H9 (cell line): ENCODE measurements at regions not wholly inside any gene's neighbourhood (a gene's known extent, or its start where the extent isn't known, plus 50 kb on each side); places are given as distances from the start of the nearest gene placed in this dataset.

ENCODE experiments used
- DNase-seq: peaks from one replicate; pipeline ENCODE4 v3.0.0-alpha.2; 2017
- H2AFZ ChIP-seq: one replicate; pipeline ENCODE4 v1.6.1; 2013; ENCODE audit warnings: mild to moderate bottlenecking, low read length, control low read depth, moderate library complexity
- H2AK5ac ChIP-seq: 2 replicates; pipeline ENCODE4 v1.6.1; 2013; ENCODE audit warnings: low read length, control low read depth, mixed read lengths; ENCODE audit not compliant: insufficient read length
- H2BK120ac ChIP-seq: one replicate; pipeline ENCODE4 v1.6.1; 2013; ENCODE audit warnings: low read depth, mild to moderate bottlenecking, low read length, control low read depth, inconsistent platforms; ENCODE audit not compliant: poor library complexity, severe bottlenecking
- H2BK12ac ChIP-seq: 2 replicates; pipeline ENCODE4 v1.6.1; 2013; ENCODE audit warnings: low read length, control low read depth, mixed read lengths, low read depth; ENCODE audit not compliant: insufficient read length
- H2BK15ac ChIP-seq: 2 replicates; pipeline ENCODE4 v1.6.1; 2013; ENCODE audit warnings: low read depth, low read length, control low read depth
- H2BK20ac ChIP-seq: one replicate; pipeline ENCODE4 v1.6.1; 2013; ENCODE audit warnings: low read depth, mild to moderate bottlenecking, low read length, control low read depth, inconsistent platforms; ENCODE audit not compliant: poor library complexity, severe bottlenecking
- H2BK5ac ChIP-seq: 2 replicates; pipeline ENCODE4 v1.6.1; 2013; ENCODE audit warnings: low read length, control low read depth, mixed read lengths; ENCODE audit not compliant: insufficient read length
- H3K14ac ChIP-seq: 2 replicates; pipeline ENCODE4 v1.6.1; 2013; ENCODE audit warnings: low read length, control low read depth; ENCODE audit not compliant: insufficient read depth
- H3K18ac ChIP-seq: 2 replicates; pipeline ENCODE4 v1.6.1; 2013; ENCODE audit warnings: low read depth, mild to moderate bottlenecking, mixed read lengths, low read length, control low read depth; ENCODE audit not compliant: insufficient read length
- H3K23ac ChIP-seq: 2 replicates; pipeline ENCODE4 v1.6.1; 2013; ENCODE audit warnings: low read length, control low read depth, mixed read lengths, low read depth; ENCODE audit not compliant: insufficient read length
- H3K23me2 ChIP-seq: 2 replicates; pipeline ENCODE4 v1.6.1; 2013; ENCODE audit warnings: low read depth, mild to moderate bottlenecking, mixed read lengths, low read length, control low read depth; ENCODE audit not compliant: insufficient read length, poor library complexity, severe bottlenecking
- H3K27ac ChIP-seq: 2 replicates; pipeline ENCODE4 v1.5.1; 2013; ENCODE audit warnings: low read length, control low read depth, mixed read lengths, low read depth; ENCODE audit not compliant: insufficient read length
- H3K27me3 ChIP-seq: 2 replicates; pipeline ENCODE4 v1.6.1; 2013; ENCODE audit warnings: low read length, control low read depth, inconsistent platforms; ENCODE audit not compliant: insufficient read depth
- H3K4ac ChIP-seq: 2 replicates; pipeline ENCODE4 v1.6.1; 2013; ENCODE audit warnings: low read depth, mild to moderate bottlenecking, control low read depth, inconsistent platforms, low read length, moderate library complexity
- H3K4me1 ChIP-seq: 2 replicates; pipeline ENCODE4 v1.6.1; 2013; ENCODE audit warnings: low read length, control low read depth, inconsistent platforms; ENCODE audit not compliant: insufficient read depth
- H3K4me2 ChIP-seq: 2 replicates; pipeline ENCODE4 v1.6.1; 2013; ENCODE audit warnings: low read length, control low read depth, mixed read lengths; ENCODE audit not compliant: insufficient read length, insufficient read depth
- H3K56ac ChIP-seq: 2 replicates; pipeline ENCODE4 v1.6.1; 2013; ENCODE audit warnings: low read depth, mild to moderate bottlenecking, mixed read lengths, low read length, control low read depth; ENCODE audit not compliant: insufficient read length
- H3K79me1 ChIP-seq: 2 replicates; pipeline ENCODE4 v1.6.1; 2013; ENCODE audit warnings: low read depth, mild to moderate bottlenecking, moderate library complexity, low read length, control low read depth, inconsistent platforms; ENCODE audit not compliant: insufficient read depth, poor library complexity, severe bottlenecking
- H3K79me2 ChIP-seq: 2 replicates; pipeline ENCODE4 v1.6.1; 2013; ENCODE audit warnings: low read length, control low read depth, inconsistent platforms; ENCODE audit not compliant: insufficient read depth
- H3K9ac ChIP-seq: 2 replicates; pipeline ENCODE4 v1.6.1; 2013; ENCODE audit warnings: low read length, control low read depth, mixed read lengths; ENCODE audit not compliant: insufficient read length; ENCODE audit errors: extremely low read depth
- H3K9me3 ChIP-seq: one replicate; pipeline ENCODE4 v1.6.1; 2013; ENCODE audit warnings: low read depth, low read length, inconsistent platforms; ENCODE audit not compliant: control insufficient read depth
- H3T11ph ChIP-seq: one replicate; pipeline ENCODE4 v1.6.1; 2013; ENCODE audit warnings: mild to moderate bottlenecking, low read length, control low read depth, inconsistent platforms
- H4K20me1 ChIP-seq: one replicate; pipeline ENCODE4 v1.6.1; 2013; ENCODE audit not compliant: control insufficient read depth, insufficient read length, insufficient read depth
- H4K5ac ChIP-seq: 2 replicates; pipeline ENCODE4 v1.6.1; 2013; ENCODE audit warnings: low read depth, mild to moderate bottlenecking, mixed read lengths, low read length, control low read depth; ENCODE audit not compliant: insufficient read length
- H4K8ac ChIP-seq: replicated peaks from 2 replicates; pipeline ENCODE4 v1.6.1; 2013; ENCODE audit warnings: low read length, control low read depth, mixed read lengths, low read depth; ENCODE audit not compliant: insufficient read length
- H4K91ac ChIP-seq: 2 replicates; pipeline ENCODE4 v1.6.1; 2013; ENCODE audit warnings: low read depth, mild to moderate bottlenecking, moderate library complexity, mixed read lengths, low read length, control low read depth; ENCODE audit not compliant: insufficient read length
- H3K27ac Mint-ChIP-seq, 3 experiments: 2 replicates in 2 of 3; 3 replicates in 1 of 3; pipeline ENCODE4 v1.8.0; 2020 to 2021; ENCODE audit warnings: mixed read lengths in 3 of 3, mild to moderate bottlenecking in 1 of 3, moderate library complexity in 1 of 3
- H3K27me3 Mint-ChIP-seq: 2 replicates; pipeline ENCODE4 v1.8.0; 2021; ENCODE audit warnings: low read depth, mild to moderate bottlenecking, moderate library complexity, mixed read lengths
- H3K36me3 Mint-ChIP-seq, 3 experiments: 2 replicates in 2 of 3; 3 replicates in 1 of 3; pipeline ENCODE4 v1.8.0; 2020 to 2021; ENCODE audit warnings: low read depth in 3 of 3, mixed read lengths in 3 of 3; ENCODE audit not compliant: insufficient read depth in 1 of 3
- H3K4me1 Mint-ChIP-seq, 2 experiments: 2 replicates each; pipeline ENCODE4 v1.8.0; 2020; ENCODE audit warnings: mixed read lengths in 2 of 2
- H3K4me3 Mint-ChIP-seq, 2 experiments: 2 replicates in 1 of 2; 3 replicates in 1 of 2; pipeline ENCODE4 v1.8.0; 2020 to 2021; ENCODE audit warnings: mild to moderate bottlenecking in 2 of 2, mixed read lengths in 2 of 2, moderate library complexity in 1 of 2
- H3K9me3 Mint-ChIP-seq, 2 experiments: 2 replicates in 1 of 2; 3 replicates in 1 of 2; pipeline ENCODE4 v1.8.0; 2020; ENCODE audit warnings: mild to moderate bottlenecking in 2 of 2, mixed read lengths in 2 of 2, moderate library complexity in 1 of 2
- WGBS: extraction: QIAGEN DNeasy Blood & Tissue Kit; methylation state at CpG from one replicate; pipeline ENCODE4 v1.1.7; 2013; ENCODE audit warnings: missing lambda C conversion rate, low lambda C conversion rate, mixed read lengths; ENCODE audit not compliant: insufficient read length; ENCODE audit errors: extremely low coverage; 5-methylcytosine and 5-hydroxymethylcytosine counted together
- TF ChIP-seq, protein P1 (sequence below): fragments of 200-600 bp; sonication (generic); conservative IDR thresholded peaks from 3 replicates; pipeline ENCODE4 v1.8.0; 2021; ENCODE audit warnings: antibody characterized with exemption, mild to moderate bottlenecking

GRCh38 chr10:83931669-83932068 lies 207.6 kb upstream of the GHITM start:
- no peak overlapping the region for H4K91ac ChIP-seq
- TF ChIP-seq, protein P1, sequence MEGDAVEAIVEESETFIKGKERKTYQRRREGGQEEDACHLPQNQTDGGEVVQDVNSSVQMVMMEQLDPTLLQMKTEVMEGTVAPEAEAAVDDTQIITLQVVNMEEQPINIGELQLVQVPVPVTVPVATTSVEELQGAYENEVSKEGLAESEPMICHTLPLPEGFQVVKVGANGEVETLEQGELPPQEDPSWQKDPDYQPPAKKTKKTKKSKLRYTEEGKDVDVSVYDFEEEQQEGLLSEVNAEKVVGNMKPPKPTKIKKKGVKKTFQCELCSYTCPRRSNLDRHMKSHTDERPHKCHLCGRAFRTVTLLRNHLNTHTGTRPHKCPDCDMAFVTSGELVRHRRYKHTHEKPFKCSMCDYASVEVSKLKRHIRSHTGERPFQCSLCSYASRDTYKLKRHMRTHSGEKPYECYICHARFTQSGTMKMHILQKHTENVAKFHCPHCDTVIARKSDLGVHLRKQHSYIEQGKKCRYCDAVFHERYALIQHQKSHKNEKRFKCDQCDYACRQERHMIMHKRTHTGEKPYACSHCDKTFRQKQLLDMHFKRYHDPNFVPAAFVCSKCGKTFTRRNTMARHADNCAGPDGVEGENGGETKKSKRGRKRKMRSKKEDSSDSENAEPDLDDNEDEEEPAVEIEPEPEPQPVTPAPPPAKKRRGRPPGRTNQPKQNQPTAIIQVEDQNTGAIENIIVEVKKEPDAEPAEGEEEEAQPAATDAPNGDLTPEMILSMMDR, result no peak
- no peak overlapping the region for H2BK120ac ChIP-seq
- H3K9ac ChIP-seq, result no peak overlapping the region
- no peak overlapping the region for H2AK5ac ChIP-seq
- H2BK5ac ChIP-seq, result no peak overlapping the region
- no peak overlapping the region for H2BK20ac ChIP-seq
- H3K27ac ChIP-seq, result no peak overlapping the region
- no peak overlapping the region for H3K23ac ChIP-seq
- no peak overlapping the region for H3K4me3 Mint-ChIP-seq
- no peak overlapping the region for H4K5ac ChIP-seq
- no peak overlapping the region for H4K8ac ChIP-seq
- H3K4me1 ChIP-seq, result no peaks in the 10 kb centered on the region
- no CpG with 5 or more reads among the region's 3 CpGs for WGBS
- no peak overlapping the region for H3K4ac ChIP-seq
- H3K36me3 Mint-ChIP-seq, result no peaks in the 10 kb centered on the region
- no peaks in the 10 kb centered on the region for H3K79me2 ChIP-seq
- no peak overlapping the region for H3K27ac Mint-ChIP-seq
- no peak overlapping the region; the same call in 1 of the 2 replicates for H3K14ac ChIP-seq
- H3K27me3 Mint-ChIP-seq, result peaks cover 14% of the 10 kb centered on the region
- H3K4me1 Mint-ChIP-seq, result peaks cover 20 to 28% of the 10 kb centered on the region in 2 experiments
- no peaks in the 10 kb centered on the region for H3K9me3 Mint-ChIP-seq
- no peak overlapping the region for H2BK15ac ChIP-seq
- no peak overlapping the region for H3T11ph ChIP-seq
- H2AFZ ChIP-seq, result no peak overlapping the region
- H2BK12ac ChIP-seq, result no peak overlapping the region
- H3K79me1 ChIP-seq, result no peaks in the 10 kb centered on the region
- H3K27me3 ChIP-seq, result no peaks in the 10 kb centered on the region
- no peaks in the 10 kb centered on the region for H4K20me1 ChIP-seq
- no peaks in the 10 kb centered on the region for H3K9me3 ChIP-seq
- no peak overlapping the region for H3K4me2 ChIP-seq
- no peak overlapping the region for H3K18ac ChIP-seq
- DNase-seq, result no peak
- H3K23me2 ChIP-seq, result no peaks in the 10 kb centered on the region
- no peak overlapping the region for H3K56ac ChIP-seq
